Upper lobe of left lung (tissue), 6 donors: ENCODE measurements at regions not wholly inside any gene's neighbourhood (a gene's known extent, or its start where the extent isn't known, plus 50 kb on each side); places are given as distances from the start of the nearest gene placed in this dataset.

Source experiments
- ATAC-seq, 2 donors: fragments of 200-7000 bp; cut with Tn5 transposase; one replicate each; pipeline ENCODE4 v1.9.1; 2022; ENCODE audit warnings: mild to moderate bottlenecking in 2 of 2, moderate library complexity in 2 of 2; ENCODE audit not compliant: low FRiP score in 2 of 2
- DNase-seq, 2 donors: peaks; one replicate each; pipeline ENCODE4 v3.0.0-alpha.2; 2019 to 2020
- H3K27ac ChIP-seq, 4 donors: fragments of 200-600 bp; sonication (generic); one replicate each; pipeline ENCODE4 v1.5.1; 2016 to 2019
- H3K27me3 ChIP-seq, 4 donors: fragments of 200-600 bp; sonication (generic); one replicate each; pipeline ENCODE4 v1.5.1; 2017 to 2019
- H3K36me3 ChIP-seq, 4 donors: fragments of 200-600 bp; sonication (generic); one replicate each; pipeline ENCODE4 v1.5.1; 2016 to 2019
- H3K4me1 ChIP-seq, 4 donors: fragments of 200-600 bp; sonication (generic); one replicate each; pipeline ENCODE4 v1.5.1; 2018 to 2019
- H3K4me3 ChIP-seq, 4 donors: fragments of 200-600 bp; sonication (generic); one replicate each; pipeline ENCODE4 v1.5.1; 2017 to 2019; ENCODE audit warnings: mild to moderate bottlenecking in 2 of 4, moderate library complexity in 1 of 4
- H3K9me3 ChIP-seq, 4 donors: fragments of 200-600 bp; sonication (generic); one replicate each; pipeline ENCODE4 v1.5.1; 2018 to 2019
- CTCF ChIP-seq, 6 experiments: fragments of 450-650 bp in 4 of 6; fragments of 200-600 bp in 2 of 6; sonication (generic) in 2 of 6; IDR thresholded peaks; one replicate each; pipeline ENCODE4 v1.5.1; 2016 to 2019; ENCODE audit warnings: antibody characterized with exemption in 6 of 6
- EP300 ChIP-seq, 4 donors: sonication (generic); formaldehyde crosslinking; IDR thresholded peaks; one replicate each; pipeline ENCODE4 v1.5.1; 2017; ENCODE audit warnings: antibody characterized with exemption in 4 of 4, control low read depth in 2 of 4
- POLR2A ChIP-seq, 4 donors: fragments of 450-650 bp; IDR thresholded peaks; one replicate each; pipeline ENCODE4 v1.5.1; 2016 to 2017; ENCODE audit warnings: antibody characterized with exemption in 4 of 4, mild to moderate bottlenecking in 2 of 4
- POLR2AphosphoS5 ChIP-seq, 2 donors: sonication (generic); formaldehyde crosslinking; IDR thresholded peaks; one replicate each; pipeline ENCODE4 v1.5.1; 2017; ENCODE audit warnings: antibody characterized with exemption in 2 of 2
- WGBS, 2 donors: methylation state at CpG; one replicate each; pipeline ENCODE4 v1.1.5; 2017 to 2018; 5-methylcytosine and 5-hydroxymethylcytosine counted together
- donor health status: DM: no; HTN: no; CAD: no; lungs with moderate emphysema.
- donor health status: DM: no; HTN: yes; CAD: no; lungs with severe emphysema.

- H3K4me3 ChIP-seq = no peak overlapping the region
- no peaks in the 10 kb centered on the region for H3K36me3 ChIP-seq
- no peak for TF ChIP-seq EP300 (IDR thresholded peaks at IDR 0.05)
- TF ChIP-seq POLR2AphosphoS5 (IDR thresholded peaks at IDR 0.05) = no peak
- no peak for TF ChIP-seq CTCF (IDR thresholded peaks at IDR 0.05)
- H3K4me1 ChIP-seq = no peaks in the 10 kb centered on the region
- no peak for DNase-seq
- no peak overlapping the region for H3K27ac ChIP-seq
- H3K9me3 ChIP-seq = no peaks in the 10 kb centered on the region
- WGBS, 2 donors = 79 to 83% methylated on average over 2 of the region's 2 CpGs
- ATAC-seq = no peak
- no peaks in the 10 kb centered on the region for H3K27me3 ChIP-seq
Measured at GRCh38 chr5:57012511-57012910, 60.6 kb upstream of the MIER3 start.

GRCh38 chr5:57025961-57026360, 74.0 kb upstream of the MIER3 start:
- no peak for DNase-seq
- Histone ChIP-seq H3K27ac (no peak overlapping the region), H3K36me3 (no peaks in the 10 kb centered on the region), H3K4me3 (no peak overlapping the region), H3K4me1 (no peaks in the 10 kb centered on the region), H3K9me3 (peaks cover 0 to 4% (median 0%) of the 10 kb centered on the region in 4 donors), H3K27me3 (no peaks in the 10 kb centered on the region)
- WGBS, 2 donors = 76 to 77% methylated on average over 3 of the region's 3 CpGs
- no peak for ATAC-seq
- no peak for TF ChIP-seq POLR2A (IDR thresholded peaks at IDR 0.05)
- TF ChIP-seq EP300 (IDR thresholded peaks at IDR 0.05) = no peak
- no peak for TF ChIP-seq POLR2AphosphoS5 (IDR thresholded peaks at IDR 0.05)
- no peak for TF ChIP-seq CTCF (IDR thresholded peaks at IDR 0.05)

- no peak overlapping the region for H3K4me3 ChIP-seq
- H3K27ac ChIP-seq = no peak overlapping the region
- no peaks in the 10 kb centered on the region for H3K4me1 ChIP-seq
- 61 to 65% methylated on average over 2 of the region's 2 CpGs for WGBS, 2 donors
- DNase-seq = no peak
- ATAC-seq = no peak
- no peaks in the 10 kb centered on the region for H3K36me3 ChIP-seq
- H3K9me3 ChIP-seq = peaks cover 0 to 4% (median 0%) of the 10 kb centered on the region in 4 donors
- H3K27me3 ChIP-seq = no peaks in the 10 kb centered on the region
- no peak for TF ChIP-seq EP300 (IDR thresholded peaks at IDR 0.05)
- TF ChIP-seq POLR2AphosphoS5 (IDR thresholded peaks at IDR 0.05) = no peak
- no peak for TF ChIP-seq CTCF (IDR thresholded peaks at IDR 0.05)
- no peak for TF ChIP-seq POLR2A (IDR thresholded peaks at IDR 0.05)
Measured at GRCh38 chr5:57028161-57028560, 76.2 kb upstream of the MIER3 start.

GRCh38 chr5:57032151-57032551, 80.2 kb upstream of the MIER3 start:
- Histone ChIP-seq H3K4me3 (no peak overlapping the region), H3K27me3 (no peaks in the 10 kb centered on the region), H3K36me3 (no peaks in the 10 kb centered on the region), H3K27ac (no peak overlapping the region), H3K9me3 (no peaks in the 10 kb centered on the region), H3K4me1 (no peaks in the 10 kb centered on the region)
- TF ChIP-seq POLR2AphosphoS5 (IDR thresholded peaks at IDR 0.05) (no peak), POLR2A (IDR thresholded peaks at IDR 0.05) (no peak), CTCF (IDR thresholded peaks at IDR 0.05) (no peak), EP300 (IDR thresholded peaks at IDR 0.05) (no peak)
- DNase-seq (peak in 1 of 2 donors; percentile 23), ATAC-seq (no peak)
- 63 to 67% methylated on average over 1 of the region's 1 CpG for WGBS, 2 donors

- Histone ChIP-seq H3K36me3 (no peaks in the 10 kb centered on the region), H3K9me3 (no peaks in the 10 kb centered on the region), H3K4me1 (no peaks in the 10 kb centered on the region), H3K27ac (no peak overlapping the region), H3K4me3 (no peak overlapping the region), H3K27me3 (no peaks in the 10 kb centered on the region)
- ATAC-seq (no peak), DNase-seq (no peak)
- TF ChIP-seq POLR2AphosphoS5 (IDR thresholded peaks at IDR 0.05) (no peak), EP300 (IDR thresholded peaks at IDR 0.05) (no peak), POLR2A (IDR thresholded peaks at IDR 0.05) (no peak), CTCF (IDR thresholded peaks at IDR 0.05) (no peak)
Measured at GRCh38 chr5:57033103-57033502, 81.2 kb upstream of the MIER3 start.
